Left cardiac atrium (tissue), 4 donors: ENCODE measurements at regions not wholly inside any gene's neighbourhood (a gene's known extent, or its start where the extent isn't known, plus 50 kb on each side); places are given as distances from the start of the nearest gene placed in this dataset.
"Not testable (repeated sequence)": the region's sequence is repeated elsewhere in the genome, so short reads cannot be mapped to it uniquely, and the experiment has no call there.

Source experiments
- ATAC-seq, 2 donors: fragments of 200-7000 bp; cut with Tn5 transposase; one replicate each; pipeline ENCODE4 v1.9.1; 2020; ENCODE audit warnings: mild to moderate bottlenecking in 2 of 2, moderate library complexity in 2 of 2
- DNase-seq: peaks from one replicate; pipeline ENCODE4 v3.0.0-alpha.2; 2020
- intact Hi-C, 2 donors: fragments of 100-400 bp; cut with DNase I; formaldehyde crosslinking; loops; one replicate each; pipeline versions ENCODE4 v1.14.1 to v1.15.1; 2022 to 2023
- donor health status: DM: no; HTN: yes; CAD: no.
- donor health status: DM: no; HTN: yes; CAD: no; lungs with severe emphysema.
- donor health status: DM: yes; HTN: yes; CAD: no.
- donor health status: Dilated cardiomyopathy.

- no peak for DNase-seq
- no peak for ATAC-seq
- intact Hi-C loops = no loop called here
Measured at GRCh38 chr4:158958489-158959270, 144.2 kb upstream of the RAPGEF2 start.

- intact Hi-C loops = no loop called here
- DNase-seq = no peak
- no peak for ATAC-seq
Measured at GRCh38 chr4:158962393-158962792, 140.5 kb upstream of the RAPGEF2 start.

- intact Hi-C loops, DNase-seq: not testable (repeated sequence)
Measured at GRCh38 chr4:158963282-158963681, 139.6 kb upstream of the RAPGEF2 start.

GRCh38 chr4:158964114-158964727, 138.7 kb upstream of the RAPGEF2 start:
- intact Hi-C loops = no loop called here
- ATAC-seq (no peak), DNase-seq (no peak)

More at GRCh38 chr4:158963282-158963681, 139.6 kb upstream of the RAPGEF2 start:
- ATAC-seq = not testable (repeated sequence)

- intact Hi-C loops = no loop called here
- DNase-seq = no peak
- no peak for ATAC-seq
Measured at GRCh38 chr4:158964728-158965124, 138.2 kb upstream of the RAPGEF2 start.

- intact Hi-C loops = no loop called here
- ATAC-seq = no peak
Measured at GRCh38 chr4:158965226-158965625, 137.7 kb upstream of the RAPGEF2 start.

GRCh38 chr4:158966091-158966490, 136.8 kb upstream of the RAPGEF2 start:
- DNase-seq = no peak
- intact Hi-C loops = no loop called here
- ATAC-seq = no peak

More at GRCh38 chr4:158965226-158965625, 137.7 kb upstream of the RAPGEF2 start:
- DNase-seq = no peak

GRCh38 chr4:158968961-158969360, 133.9 kb upstream of the RAPGEF2 start:
- ATAC-seq (no peak), DNase-seq (no peak)
- intact Hi-C loops = no loop called here

- ATAC-seq (no peak), DNase-seq (no peak)
- intact Hi-C loops = no loop called here
Measured at GRCh38 chr4:158970812-158971211, 132.1 kb upstream of the RAPGEF2 start.

GRCh38 chr4:158974438-158974837, 128.4 kb upstream of the RAPGEF2 start:
- intact Hi-C loops, DNase-seq, ATAC-seq: not testable (repeated sequence)

GRCh38 chr4:158980711-158981110, 122.2 kb upstream of the RAPGEF2 start:
- intact Hi-C loops, ATAC-seq, DNase-seq: not testable (repeated sequence)

GRCh38 chr4:158991534-158992155, 111.2 kb upstream of the RAPGEF2 start:
- no peak for ATAC-seq

GRCh38 chr4:158993891-158994290, 109.0 kb upstream of the RAPGEF2 start:
- DNase-seq (no peak), ATAC-seq (no peak)
- intact Hi-C loops = no loop called here

More at GRCh38 chr4:158991534-158992155, 111.2 kb upstream of the RAPGEF2 start:
- DNase-seq = no peak
- intact Hi-C loops = no loop called here

GRCh38 chr4:158995040-158995439, 107.8 kb upstream of the RAPGEF2 start:
- DNase-seq (no peak), ATAC-seq (no peak)
- intact Hi-C loops = no loop called here

- no peak for ATAC-seq
- intact Hi-C loops = no loop called here
- DNase-seq = no peak
Measured at GRCh38 chr4:158995965-158996364, 106.9 kb upstream of the RAPGEF2 start.

- DNase-seq = no peak
- intact Hi-C loops = no loop called here
- ATAC-seq = peak; percentile 73 to 99
Measured at GRCh38 chr4:158996669-158997074, 106.2 kb upstream of the RAPGEF2 start.

GRCh38 chr4:158997660-158998349, 105.1 kb upstream of the RAPGEF2 start:
- no peak for ATAC-seq
- DNase-seq = no peak
- intact Hi-C loops = no loop called here

- ATAC-seq (no peak), DNase-seq (no peak)
- intact Hi-C loops = no loop called here
Measured at GRCh38 chr4:158998624-158999023, 104.3 kb upstream of the RAPGEF2 start.

- intact Hi-C loops = no loop called here
- no peak for ATAC-seq
- no peak for DNase-seq
Measured at GRCh38 chr4:158999166-158999682, 103.7 kb upstream of the RAPGEF2 start.
